Stomach (tissue), 4 donors: ENCODE measurements at regions not wholly inside any gene's neighbourhood (a gene's known extent, or its start where the extent isn't known, plus 50 kb on each side); places are given as distances from the start of the nearest gene placed in this dataset.

Experiments
- CTCF ChIP-seq, 7 experiments: fragments of 450-650 bp in 4 of 7; fragments of 200-600 bp in 3 of 7; sonication (generic) in 3 of 7; IDR thresholded peaks; one replicate each; pipeline ENCODE4 v1.5.1; 2016 to 2019; ENCODE audit warnings: antibody characterized with exemption in 7 of 7, control low read depth in 2 of 7, mild to moderate bottlenecking in 1 of 7
- EP300 ChIP-seq: sonication (generic); formaldehyde crosslinking; IDR thresholded peaks from one replicate; pipeline ENCODE4 v1.6.1; 2017; ENCODE audit warnings: antibody characterized with exemption
- POLR2A ChIP-seq, 4 donors: fragments of 450-650 bp; IDR thresholded peaks; one replicate each; pipeline ENCODE4 v1.6.1; 2016; ENCODE audit warnings: antibody characterized with exemption in 4 of 4, control low read depth in 2 of 4, mild to moderate bottlenecking in 1 of 4, moderate library complexity in 1 of 4
- POLR2AphosphoS5 ChIP-seq, 3 donors: sonication (generic); formaldehyde crosslinking; IDR thresholded peaks; one replicate each; pipeline ENCODE4 v1.6.1; 2016; ENCODE audit warnings: antibody characterized with exemption in 3 of 3

- TF ChIP-seq POLR2A (IDR thresholded peaks at IDR 0.05) = no peak
- no peak for TF ChIP-seq CTCF (IDR thresholded peaks at IDR 0.05)
- no peak for TF ChIP-seq EP300
- no peak for TF ChIP-seq POLR2AphosphoS5 (IDR thresholded peaks at IDR 0.05)
These were observed 913.9 kb upstream of the MAP3K7 start for GRCh38 chr6:91500689-91501303.
